Osteocyte (in vitro differentiated cells): ENCODE measurements at regions not wholly inside any gene's neighbourhood (a gene's known extent, or its start where the extent isn't known, plus 50 kb on each side); places are given as distances from the start of the nearest gene placed in this dataset.
"Not testable (repeated sequence)": the region's sequence is repeated elsewhere in the genome, so short reads cannot be mapped to it uniquely, and the experiment has no call there.

ENCODE experiments used
- DNase-seq: peaks from one replicate; pipeline ENCODE4 v3.0.0; 2021; ENCODE audit warnings: mixed read lengths; ENCODE audit not compliant: unreplicated experiment; ENCODE audit errors: extremely low spot score
- H3K27ac Mint-ChIP-seq: one replicate; pipeline ENCODE4 v1.8.0; 2021; ENCODE audit warnings: mild to moderate bottlenecking, mixed read lengths; ENCODE audit not compliant: unreplicated experiment
- H3K27me3 Mint-ChIP-seq: one replicate; pipeline ENCODE4 v1.8.0; 2021; ENCODE audit warnings: mixed read lengths; ENCODE audit not compliant: unreplicated experiment
- H3K36me3 Mint-ChIP-seq: one replicate; pipeline ENCODE4 v1.8.0; 2021; ENCODE audit warnings: mixed read lengths; ENCODE audit not compliant: unreplicated experiment
- H3K4me1 Mint-ChIP-seq: one replicate; pipeline ENCODE4 v1.8.0; 2021; ENCODE audit warnings: mixed read lengths; ENCODE audit not compliant: unreplicated experiment
- H3K4me3 Mint-ChIP-seq: one replicate; pipeline ENCODE4 v1.8.0; 2021; ENCODE audit warnings: mild to moderate bottlenecking, moderate library complexity, mixed read lengths; ENCODE audit not compliant: unreplicated experiment
- H3K9me3 Mint-ChIP-seq: one replicate; pipeline ENCODE4 v1.8.0; 2021; ENCODE audit warnings: mixed read lengths; ENCODE audit not compliant: unreplicated experiment
- TF ChIP-seq, protein P1 (sequence below): fragments of 200-600 bp; sonication (generic); IDR thresholded peaks from 2 replicates; pipeline ENCODE4 v1.5.0; 2021; ENCODE audit warnings: antibody characterized with exemption, mild to moderate bottlenecking, moderate library complexity

DNA sequence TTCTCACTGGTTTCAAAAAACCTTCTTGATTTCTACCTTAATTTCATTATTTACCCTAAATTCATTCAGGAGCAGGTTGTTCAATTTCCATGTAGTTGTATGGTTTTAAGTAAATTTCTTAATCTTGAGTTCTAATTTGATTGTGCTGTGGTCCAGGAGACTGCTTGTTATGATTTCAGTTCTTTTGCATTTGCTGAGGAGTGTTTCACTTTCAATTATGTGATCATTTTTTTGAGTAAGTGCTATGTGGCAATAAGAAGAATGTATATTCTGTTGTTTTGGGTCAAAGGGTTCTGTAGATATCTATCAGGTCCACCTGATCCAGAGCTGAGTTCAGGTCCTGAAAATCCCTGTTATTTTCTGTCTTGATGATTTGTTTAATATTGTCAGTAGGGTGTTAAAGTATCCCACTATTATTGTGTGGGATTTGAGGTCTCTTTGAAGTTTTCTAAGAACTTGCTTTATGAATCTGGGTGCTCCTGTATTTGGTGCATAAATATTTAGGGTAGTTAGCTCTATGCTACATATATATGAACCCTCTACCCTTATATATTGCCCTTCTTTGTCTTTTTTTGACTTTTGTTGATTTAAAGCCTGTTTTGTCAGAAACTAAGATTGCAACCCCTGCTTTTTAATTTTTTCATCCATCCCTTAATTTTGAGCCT is 158.4 kb upstream of the TPRG1 start:
- H3K36me3 Mint-ChIP-seq = peaks cover 6% of the 10 kb centered on the region
- H3K4me1 Mint-ChIP-seq = no peaks in the 10 kb centered on the region
- no peak overlapping the region for H3K27ac Mint-ChIP-seq
- H3K9me3 Mint-ChIP-seq = peaks cover 32% of the 10 kb centered on the region
- no peak for DNase-seq
- TF ChIP-seq, protein P1, sequence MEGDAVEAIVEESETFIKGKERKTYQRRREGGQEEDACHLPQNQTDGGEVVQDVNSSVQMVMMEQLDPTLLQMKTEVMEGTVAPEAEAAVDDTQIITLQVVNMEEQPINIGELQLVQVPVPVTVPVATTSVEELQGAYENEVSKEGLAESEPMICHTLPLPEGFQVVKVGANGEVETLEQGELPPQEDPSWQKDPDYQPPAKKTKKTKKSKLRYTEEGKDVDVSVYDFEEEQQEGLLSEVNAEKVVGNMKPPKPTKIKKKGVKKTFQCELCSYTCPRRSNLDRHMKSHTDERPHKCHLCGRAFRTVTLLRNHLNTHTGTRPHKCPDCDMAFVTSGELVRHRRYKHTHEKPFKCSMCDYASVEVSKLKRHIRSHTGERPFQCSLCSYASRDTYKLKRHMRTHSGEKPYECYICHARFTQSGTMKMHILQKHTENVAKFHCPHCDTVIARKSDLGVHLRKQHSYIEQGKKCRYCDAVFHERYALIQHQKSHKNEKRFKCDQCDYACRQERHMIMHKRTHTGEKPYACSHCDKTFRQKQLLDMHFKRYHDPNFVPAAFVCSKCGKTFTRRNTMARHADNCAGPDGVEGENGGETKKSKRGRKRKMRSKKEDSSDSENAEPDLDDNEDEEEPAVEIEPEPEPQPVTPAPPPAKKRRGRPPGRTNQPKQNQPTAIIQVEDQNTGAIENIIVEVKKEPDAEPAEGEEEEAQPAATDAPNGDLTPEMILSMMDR = no peak
- no peak overlapping the region for H3K4me3 Mint-ChIP-seq
- H3K27me3 Mint-ChIP-seq = peaks cover 12% of the 10 kb centered on the region

DNA sequence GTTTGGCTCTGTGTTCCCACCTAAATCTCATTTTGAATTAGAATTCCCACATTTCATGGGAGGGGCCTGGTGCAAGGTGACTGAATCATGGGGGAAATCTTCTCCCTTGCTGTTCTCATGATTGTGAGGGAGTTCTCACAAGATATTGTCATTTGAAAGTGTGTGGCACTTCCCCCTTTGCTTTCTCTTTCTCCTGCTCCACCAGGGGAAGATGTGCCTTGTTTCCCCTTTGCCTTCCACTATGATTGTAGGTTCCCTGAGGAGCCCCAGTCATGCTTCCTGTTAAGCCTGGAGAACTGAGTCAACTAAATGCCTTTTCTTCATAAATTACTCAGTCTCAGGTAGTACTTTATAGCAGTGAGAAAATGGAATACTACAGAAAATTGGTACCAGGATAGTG is 157.2 kb upstream of the TPRG1 start:
- no peak for DNase-seq
- Mint-ChIP-seq H3K36me3 (peaks cover 6% of the 10 kb centered on the region), H3K9me3 (peaks cover 32% of the 10 kb centered on the region), H3K27ac (no peak overlapping the region), H3K4me1 (no peaks in the 10 kb centered on the region), H3K4me3 (no peak overlapping the region), H3K27me3 (peaks cover 12% of the 10 kb centered on the region)
- TF ChIP-seq, protein P1 = no peak

DNA sequence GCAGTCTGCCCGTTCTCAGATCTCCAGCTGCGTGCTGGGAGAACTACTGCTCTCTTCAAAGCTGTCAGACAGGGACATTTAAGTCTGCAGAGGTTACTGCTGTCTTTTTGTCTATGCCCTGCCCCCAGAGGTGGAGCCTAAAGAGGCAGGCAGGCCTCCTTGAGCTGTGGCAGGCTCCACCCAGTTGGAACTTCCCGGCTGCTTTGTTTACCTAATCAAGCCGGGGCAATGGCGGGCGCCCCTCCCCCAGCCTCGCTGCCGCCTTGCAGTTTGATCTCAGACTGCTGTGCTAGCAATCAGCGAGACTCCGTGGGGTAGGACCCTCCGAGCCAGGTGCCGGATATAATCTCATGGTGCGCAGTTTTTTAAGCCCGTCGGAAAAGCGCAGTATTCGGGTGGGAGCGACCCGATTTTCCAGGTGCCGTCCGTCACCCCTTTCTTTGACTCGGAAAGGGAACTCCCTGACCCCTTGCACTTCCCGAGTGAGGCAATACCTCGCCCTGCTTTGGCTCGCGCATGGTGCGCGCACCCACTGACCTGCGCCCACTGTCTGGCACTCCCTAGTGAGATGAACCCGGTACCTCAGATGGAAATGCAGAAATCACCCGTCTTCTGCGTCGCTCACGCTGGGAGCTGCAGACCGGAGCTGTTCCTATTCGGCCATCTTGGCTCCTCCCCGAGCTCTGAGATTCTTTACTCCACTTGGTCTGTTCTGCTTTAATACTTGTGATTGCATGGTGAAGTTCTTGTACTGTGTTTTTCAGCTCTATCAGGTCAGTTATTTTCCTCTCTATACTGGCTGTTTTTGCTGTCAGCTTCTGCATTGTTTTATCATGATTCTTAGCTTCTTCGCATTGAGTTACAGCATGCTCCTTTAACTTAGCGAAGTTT is 148.9 kb upstream of the TPRG1 start:
- H3K36me3 Mint-ChIP-seq, H3K27me3 Mint-ChIP-seq, DNase-seq, H3K9me3 Mint-ChIP-seq, H3K4me1 Mint-ChIP-seq: not testable (repeated sequence)
- H3K27ac Mint-ChIP-seq = peak overlapping the region; percentile 71
- H3K4me3 Mint-ChIP-seq = peak overlapping the region; percentile 73

DNA sequence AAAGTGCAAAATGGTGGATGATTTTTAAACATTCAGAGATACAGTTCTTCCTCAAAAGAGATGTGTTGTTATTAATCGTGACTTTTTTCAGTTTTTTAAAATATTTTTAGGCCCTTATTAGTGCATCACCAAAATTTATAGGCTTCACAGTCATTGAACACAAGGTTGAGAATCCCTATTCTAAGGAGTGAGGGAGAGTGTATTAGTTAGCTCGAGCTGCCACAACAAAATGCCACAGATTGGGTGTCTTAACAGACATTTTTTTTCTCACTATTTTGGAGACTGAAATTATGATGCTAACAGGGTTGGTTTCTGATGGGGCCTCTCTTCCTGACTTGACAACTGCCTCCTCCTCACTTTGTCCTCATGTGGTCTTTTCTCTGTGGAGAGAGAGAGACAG is 145.9 kb upstream of the TPRG1 start:
- Mint-ChIP-seq H3K4me1 (peaks cover 3% of the 10 kb centered on the region), H3K27me3 (no peaks in the 10 kb centered on the region)

DNA sequence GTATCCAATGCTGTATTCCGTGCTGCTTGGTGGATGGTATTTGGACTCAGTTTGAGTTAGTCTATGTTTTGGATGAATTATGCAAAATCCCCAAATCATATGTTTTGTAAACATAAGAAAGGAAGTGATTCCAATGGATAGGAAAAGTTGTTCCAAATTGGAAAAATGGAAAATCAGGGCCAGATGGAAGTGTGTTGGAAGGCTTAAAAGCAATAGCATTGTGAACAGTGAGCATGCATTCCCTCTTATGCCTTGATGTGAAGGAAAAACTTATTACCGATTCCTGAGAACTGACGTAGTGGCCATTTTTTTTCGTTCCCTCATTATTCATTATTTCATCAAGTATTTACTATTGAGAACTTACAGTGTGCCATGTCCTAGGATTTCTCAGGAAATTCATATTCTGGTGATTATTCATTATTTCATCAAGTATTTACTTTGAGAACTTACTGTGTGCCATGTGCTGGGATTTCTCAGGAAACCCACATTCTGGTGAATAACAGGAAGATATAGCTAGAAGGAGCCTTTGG is 144.1 kb upstream of the TPRG1 start:
- no peak for DNase-seq

More for the DNA sequence above, 145.9 kb upstream of the TPRG1 start:
- H3K4me3 Mint-ChIP-seq = no peak overlapping the region
- no peak for DNase-seq
- H3K9me3 Mint-ChIP-seq = no peaks in the 10 kb centered on the region
- no peaks in the 10 kb centered on the region for H3K36me3 Mint-ChIP-seq
- TF ChIP-seq, protein P1 = no peak
- H3K27ac Mint-ChIP-seq = no peak overlapping the region

More for the DNA sequence above, 144.1 kb upstream of the TPRG1 start:
- Mint-ChIP-seq H3K27ac (no peak overlapping the region), H3K4me1 (peaks cover 3% of the 10 kb centered on the region), H3K27me3 (no peaks in the 10 kb centered on the region), H3K9me3 (no peaks in the 10 kb centered on the region), H3K4me3 (no peak overlapping the region), H3K36me3 (no peaks in the 10 kb centered on the region)
- TF ChIP-seq, protein P1 = no peak
